Colonic mucosa (tissue), 4 donors: ENCODE measurements at regions not wholly inside any gene's neighbourhood (a gene's known extent, or its start where the extent isn't known, plus 50 kb on each side); places are given as distances from the start of the nearest gene placed in this dataset.

Experiments
- DNase-seq: peaks from one replicate; pipeline ENCODE4 v3.0.0-alpha.2; 2020
- H3K27ac ChIP-seq: fragments of 200-600 bp; one replicate; pipeline ENCODE4 v1.8.0; 2021
- H3K27me3 ChIP-seq: fragments of 200-600 bp; one replicate; pipeline ENCODE4 v1.8.0; 2021
- H3K36me3 ChIP-seq: fragments of 200-600 bp; one replicate; pipeline ENCODE4 v1.8.0; 2021
- H3K4me1 ChIP-seq: fragments of 200-600 bp; one replicate; pipeline ENCODE4 v1.8.0; 2021; ENCODE audit warnings: mild to moderate bottlenecking
- H3K4me3 ChIP-seq: fragments of 200-600 bp; one replicate; pipeline ENCODE4 v1.8.0; 2021
- H3K9ac ChIP-seq, 2 donors: one replicate each; pipeline ENCODE4 v1.7.0; 2013; ENCODE audit warnings: control low read depth in 2 of 2, low read depth in 2 of 2, low read length in 2 of 2
- H3K9me3 ChIP-seq: fragments of 200-600 bp; one replicate; pipeline ENCODE4 v1.8.0; 2021
- intact Hi-C: fragments of 100-400 bp; cut with DNase I; formaldehyde crosslinking; loops from one replicate; pipeline ENCODE4 v1.14.1; 2022
- TF ChIP-seq, protein P1 (sequence below): fragments of 200-600 bp; IDR thresholded peaks from one replicate; pipeline ENCODE4 v1.8.0; 2022; ENCODE audit warnings: antibody characterized with exemption, mild to moderate bottlenecking
- donor health status: healthy.
- donor health status: DM: no; HTN: no; CAD: no.
- donor health status: DM: no; HTN: no; CAD: no.

DNA sequence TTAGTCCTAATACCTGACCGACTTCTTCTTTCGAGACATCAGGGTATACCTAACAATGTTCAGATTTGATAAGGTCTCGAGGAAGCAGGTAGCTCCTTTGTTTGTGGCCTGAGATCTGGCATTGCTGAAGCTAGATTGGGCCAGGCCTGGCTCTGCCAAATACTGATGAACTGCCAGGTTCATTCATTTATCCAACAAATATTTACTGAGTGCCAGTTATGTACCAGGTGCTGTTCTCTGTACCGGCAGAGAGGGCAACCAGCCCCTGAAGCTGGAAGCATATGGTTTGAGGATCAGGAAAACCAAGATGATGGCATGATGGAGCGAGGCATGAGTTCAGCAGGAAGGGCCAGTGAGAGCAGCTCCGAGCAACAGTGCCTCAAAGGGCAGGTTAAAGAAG is 196.2 kb upstream of the NSMCE3 start:
- TF ChIP-seq, protein P1, sequence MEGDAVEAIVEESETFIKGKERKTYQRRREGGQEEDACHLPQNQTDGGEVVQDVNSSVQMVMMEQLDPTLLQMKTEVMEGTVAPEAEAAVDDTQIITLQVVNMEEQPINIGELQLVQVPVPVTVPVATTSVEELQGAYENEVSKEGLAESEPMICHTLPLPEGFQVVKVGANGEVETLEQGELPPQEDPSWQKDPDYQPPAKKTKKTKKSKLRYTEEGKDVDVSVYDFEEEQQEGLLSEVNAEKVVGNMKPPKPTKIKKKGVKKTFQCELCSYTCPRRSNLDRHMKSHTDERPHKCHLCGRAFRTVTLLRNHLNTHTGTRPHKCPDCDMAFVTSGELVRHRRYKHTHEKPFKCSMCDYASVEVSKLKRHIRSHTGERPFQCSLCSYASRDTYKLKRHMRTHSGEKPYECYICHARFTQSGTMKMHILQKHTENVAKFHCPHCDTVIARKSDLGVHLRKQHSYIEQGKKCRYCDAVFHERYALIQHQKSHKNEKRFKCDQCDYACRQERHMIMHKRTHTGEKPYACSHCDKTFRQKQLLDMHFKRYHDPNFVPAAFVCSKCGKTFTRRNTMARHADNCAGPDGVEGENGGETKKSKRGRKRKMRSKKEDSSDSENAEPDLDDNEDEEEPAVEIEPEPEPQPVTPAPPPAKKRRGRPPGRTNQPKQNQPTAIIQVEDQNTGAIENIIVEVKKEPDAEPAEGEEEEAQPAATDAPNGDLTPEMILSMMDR = no peak
- DNase-seq = no peak
- intact Hi-C loops = no loop called here
- Histone ChIP-seq H3K36me3 (no peaks in the 10 kb centered on the region), H3K27ac (no peak overlapping the region), H3K9me3 (no peaks in the 10 kb centered on the region), H3K27me3 (no peaks in the 10 kb centered on the region), H3K4me1 (no peaks in the 10 kb centered on the region), H3K4me3 (no peak overlapping the region), H3K9ac (no peak overlapping the region)

DNA sequence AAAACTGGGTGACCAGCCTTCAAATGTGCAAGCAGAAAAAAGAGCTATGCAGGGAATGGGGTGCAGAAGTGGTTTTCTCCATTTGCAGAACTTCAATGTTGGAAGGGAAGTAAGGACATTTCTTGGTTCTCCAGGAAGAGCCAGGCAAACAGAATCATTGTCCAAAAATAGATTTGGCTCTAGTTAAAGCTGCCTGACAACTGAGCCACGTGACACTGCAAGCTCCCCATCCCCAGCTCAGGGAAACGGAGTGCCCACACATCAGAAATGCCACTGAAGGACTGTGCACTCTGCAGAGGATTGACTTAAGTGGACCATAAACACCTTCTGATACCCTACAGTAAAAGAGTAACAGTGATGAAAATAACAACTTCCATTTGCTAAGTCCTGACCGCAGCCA is 195.6 kb upstream of the NSMCE3 start:
- H3K4me1 ChIP-seq = no peaks in the 10 kb centered on the region
- H3K27me3 ChIP-seq = no peaks in the 10 kb centered on the region
- H3K4me3 ChIP-seq = no peak overlapping the region
- H3K9me3 ChIP-seq = no peaks in the 10 kb centered on the region
- DNase-seq = no peak
- TF ChIP-seq, protein P1 = no peak
- H3K36me3 ChIP-seq = no peaks in the 10 kb centered on the region
- H3K9ac ChIP-seq = no peak overlapping the region
- H3K27ac ChIP-seq = no peak overlapping the region
- intact Hi-C loops = no loop called here

DNA sequence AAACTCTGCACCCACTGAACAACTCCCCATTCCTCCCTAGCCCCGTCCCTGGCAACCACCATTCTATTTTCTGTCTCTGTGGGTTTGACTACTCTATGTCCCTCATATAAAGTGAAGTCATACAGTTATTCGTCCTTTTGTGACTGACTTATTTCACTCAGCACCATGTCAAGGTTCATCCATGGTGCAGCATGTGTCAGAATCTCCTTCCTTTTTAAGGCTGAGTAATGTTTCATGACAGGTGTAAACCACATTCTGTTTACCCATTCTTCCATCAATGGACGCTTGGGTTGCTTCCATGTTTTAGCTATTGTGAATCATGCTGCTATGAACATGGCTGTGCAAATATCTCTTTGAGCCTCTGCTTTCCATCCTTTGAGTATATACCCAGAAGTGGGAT is 192.3 kb upstream of the NSMCE3 start:
- Histone ChIP-seq H3K9ac (no peak overlapping the region), H3K27ac (no peak overlapping the region), H3K4me1 (no peaks in the 10 kb centered on the region), H3K27me3 (no peaks in the 10 kb centered on the region), H3K9me3 (no peaks in the 10 kb centered on the region), H3K36me3 (no peaks in the 10 kb centered on the region), H3K4me3 (no peak overlapping the region)
- TF ChIP-seq, protein P1 = no peak
- intact Hi-C loops = no loop called here
- no peak for DNase-seq

DNA sequence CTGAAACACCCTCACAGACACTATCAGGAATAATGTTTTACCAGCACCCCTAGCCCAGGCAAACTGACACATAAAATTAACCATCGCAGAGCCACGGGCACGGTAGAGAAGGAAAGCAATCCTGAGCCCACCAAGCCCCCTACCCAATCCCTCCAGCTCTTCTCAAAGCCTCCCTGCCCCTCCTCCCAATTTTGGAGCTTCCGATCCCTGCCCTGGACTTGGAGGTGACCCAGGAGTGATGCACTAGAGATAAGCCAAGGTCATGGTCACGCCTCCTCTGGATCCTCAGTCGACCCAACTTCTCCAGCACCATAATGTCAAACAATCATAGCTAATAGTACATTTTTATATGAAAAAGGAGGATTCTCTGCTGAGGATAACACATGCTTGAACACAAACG is 188.7 kb upstream of the NSMCE3 start:
- intact Hi-C loops = no loop called here
- no peak for DNase-seq

DNA sequence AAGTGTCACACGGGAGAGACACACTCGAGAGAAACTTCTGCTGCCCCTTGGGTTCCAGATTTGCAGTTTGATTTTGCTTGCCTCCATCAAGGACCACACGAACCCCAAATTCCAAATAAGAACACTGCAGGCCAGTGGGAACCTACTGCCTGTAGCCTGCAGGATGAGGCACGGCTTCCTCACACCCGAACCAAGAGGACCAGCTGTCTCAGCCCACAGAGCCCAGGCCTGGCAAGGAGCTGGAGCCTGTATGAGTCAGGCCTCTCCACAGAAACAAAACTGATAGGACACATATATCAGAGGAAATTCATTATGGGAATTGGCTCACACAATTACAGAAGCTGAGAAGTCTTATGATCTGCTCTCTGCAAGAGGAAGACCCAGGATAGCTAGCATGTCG is 188.1 kb upstream of the NSMCE3 start:
- Histone ChIP-seq H3K27me3 (no peaks in the 10 kb centered on the region), H3K27ac (no peak overlapping the region), H3K9ac (no peak overlapping the region), H3K4me3 (no peak overlapping the region), H3K9me3 (no peaks in the 10 kb centered on the region), H3K4me1 (no peaks in the 10 kb centered on the region), H3K36me3 (no peaks in the 10 kb centered on the region)
- intact Hi-C loops = no loop called here
- no peak for DNase-seq
- TF ChIP-seq, protein P1 = no peak

More for the DNA sequence above, 188.7 kb upstream of the NSMCE3 start:
- no peak overlapping the region for H3K27ac ChIP-seq
- no peaks in the 10 kb centered on the region for H3K9me3 ChIP-seq
- H3K4me1 ChIP-seq = no peaks in the 10 kb centered on the region
- H3K36me3 ChIP-seq = no peaks in the 10 kb centered on the region
- no peak overlapping the region for H3K9ac ChIP-seq
- H3K27me3 ChIP-seq = no peaks in the 10 kb centered on the region
- TF ChIP-seq, protein P1 = no peak
- H3K4me3 ChIP-seq = no peak overlapping the region

DNA sequence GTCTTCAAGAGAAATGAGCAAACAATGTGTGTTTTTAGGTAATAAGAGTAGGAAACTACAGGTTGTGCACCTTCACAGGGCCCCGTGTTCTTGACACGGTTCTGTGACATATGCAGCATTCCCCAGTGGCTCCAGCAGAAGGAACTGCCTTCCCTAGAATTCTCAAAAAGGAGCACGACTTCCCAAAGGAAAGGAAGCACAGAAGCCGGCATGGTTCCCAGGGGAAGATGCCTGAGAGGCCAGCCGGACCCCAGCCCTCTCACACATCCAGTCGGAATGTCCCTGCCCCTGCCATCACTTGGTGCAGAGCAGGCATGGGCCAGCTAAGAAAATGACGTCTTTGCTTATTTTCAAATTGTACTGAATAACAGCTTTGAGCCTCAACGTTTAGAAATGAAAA is 187.3 kb upstream of the NSMCE3 start:
- H3K27ac ChIP-seq = no peak overlapping the region
- no peaks in the 10 kb centered on the region for H3K9me3 ChIP-seq
- H3K4me1 ChIP-seq = no peaks in the 10 kb centered on the region
- no peaks in the 10 kb centered on the region for H3K36me3 ChIP-seq
- TF ChIP-seq, protein P1 = no peak
- DNase-seq = no peak
- intact Hi-C loops = no loop called here
- no peak overlapping the region for H3K9ac ChIP-seq
- H3K27me3 ChIP-seq = no peaks in the 10 kb centered on the region
- H3K4me3 ChIP-seq = no peak overlapping the region
